WTC11 (cell line): ENCODE measurements at regions not wholly inside any gene's neighbourhood (a gene's known extent, or its start where the extent isn't known, plus 50 kb on each side); places are given as distances from the start of the nearest gene placed in this dataset.

ENCODE experiments used
- ATAC-seq: fragments of 200-7000 bp; cut with Tn5 transposase; 2 replicates; pipeline ENCODE4 v1.10.0; 2021; ENCODE audit warnings: mild to moderate bottlenecking, moderate library complexity
- CTCF ChIA-PET: fragments of 300-600 bp; sonication (Branson Sonifier 250); formaldehyde crosslinking; loops from one replicate; lab custom pipeline; 2021; ENCODE audit warnings: antibody characterized with exemption; lab: Charles Lee
- POLR2A ChIA-PET: fragments of 350-600 bp; sonication (Branson Sonifier 250); formaldehyde crosslinking; loops from one replicate; lab custom pipeline; 2021; ENCODE audit warnings: antibody characterized with exemption; lab: Charles Lee
- DNase-seq: peaks from one replicate; pipeline ENCODE4 v3.0.0; 2021; ENCODE audit warnings: low spot score
- H3K27ac Mint-ChIP-seq: 2 replicates; pipeline ENCODE4 v1.8.0; 2021; ENCODE audit warnings: mixed read lengths
- H3K27me3 Mint-ChIP-seq: 2 replicates; pipeline ENCODE4 v1.8.0; 2021; ENCODE audit warnings: low read depth, mild to moderate bottlenecking, moderate library complexity, mixed read lengths
- H3K36me3 Mint-ChIP-seq: 2 replicates; pipeline ENCODE4 v1.8.0; 2021; ENCODE audit warnings: mixed read lengths
- H3K4me1 Mint-ChIP-seq: 2 replicates; pipeline ENCODE4 v1.8.0; 2022; ENCODE audit warnings: mixed read lengths
- H3K4me3 Mint-ChIP-seq: 2 replicates; pipeline ENCODE4 v1.8.0; 2021; ENCODE audit warnings: mild to moderate bottlenecking, moderate library complexity, mixed read lengths
- H3K9me3 Mint-ChIP-seq: 2 replicates; pipeline ENCODE4 v1.8.0; 2021; ENCODE audit warnings: mixed read lengths
- FOXK1 ChIP-seq: sonication (generic); formaldehyde crosslinking; IDR thresholded peaks from 2 replicates; pipeline ENCODE4 v1.8.0; 2022; ENCODE audit warnings: mild to moderate bottlenecking, moderate library complexity, missing genetic modification reagents
- GTF2I ChIP-seq: fragments of 250-450 bp; sonication (Bioruptor Pico); conservative IDR thresholded peaks from 2 replicates; pipeline ENCODE4 v1.4.0; 2021; ENCODE audit warnings: mild to moderate bottlenecking
- JAZF1 ChIP-seq: fragments of 250-450 bp; sonication (Bioruptor Pico); IDR thresholded peaks from 2 replicates; pipeline ENCODE4 v1.9.0; 2021; ENCODE audit warnings: moderate library complexity, mild to moderate bottlenecking, inconsistent platforms
- MLX ChIP-seq: sonication (generic); formaldehyde crosslinking; IDR thresholded peaks from 2 replicates; pipeline ENCODE4 v1.8.1; 2023; ENCODE audit warnings: mild to moderate bottlenecking, missing genetic modification reagents, moderate library complexity
- MYBL2 ChIP-seq: sonication (generic); formaldehyde crosslinking; IDR thresholded peaks from 2 replicates; pipeline ENCODE4 v1.8.1; 2023; ENCODE audit warnings: mild to moderate bottlenecking, moderate library complexity, missing genetic modification reagents
- NFATC4 ChIP-seq: fragments of 250-450 bp; sonication (Bioruptor Pico); IDR thresholded peaks from 2 replicates; pipeline ENCODE4 v1.9.0; 2021; ENCODE audit warnings: mild to moderate bottlenecking
- NR3C1 ChIP-seq: sonication (generic); formaldehyde crosslinking; conservative IDR thresholded peaks from 2 replicates; pipeline ENCODE4 v1.8.1; 2023; ENCODE audit warnings: low read depth, mild to moderate bottlenecking, missing genetic modification reagents
- SMAD4 ChIP-seq: sonication (generic); formaldehyde crosslinking; IDR thresholded peaks from 2 replicates; pipeline ENCODE4 v1.8.0; 2022; ENCODE audit warnings: mild to moderate bottlenecking, missing genetic modification reagents
- TCF7 ChIP-seq: sonication (generic); formaldehyde crosslinking; IDR thresholded peaks from 2 replicates; pipeline ENCODE4 v1.8.0; 2022; ENCODE audit warnings: mild to moderate bottlenecking, low read depth, missing genetic modification reagents, moderate library complexity
- ZMAT4 ChIP-seq: fragments of 250-450 bp; sonication (Bioruptor Pico); IDR thresholded peaks from 2 replicates; pipeline ENCODE4 v1.9.0; 2021; ENCODE audit warnings: mild to moderate bottlenecking
- ZNF281 ChIP-seq: sonication (generic); formaldehyde crosslinking; IDR thresholded peaks from 2 replicates; pipeline ENCODE4 v1.8.0; 2023; ENCODE audit warnings: mild to moderate bottlenecking, missing genetic modification reagents
- TF ChIP-seq, protein P1 (sequence below): sonication (generic); formaldehyde crosslinking; IDR thresholded peaks from 2 replicates; pipeline ENCODE4 v1.8.0; 2022; ENCODE audit warnings: mild to moderate bottlenecking, missing genetic modification reagents
- TF ChIP-seq, protein P2 (sequence below): fragments of 250-450 bp; sonication (Bioruptor Pico); IDR thresholded peaks from 2 replicates; pipeline ENCODE4 v1.9.0; 2021; ENCODE audit warnings: mild to moderate bottlenecking
- TF ChIP-seq, protein P3 (sequence below): sonication (generic); formaldehyde crosslinking; IDR thresholded peaks from 2 replicates; pipeline ENCODE4 v1.8.1; 2022; ENCODE audit warnings: mild to moderate bottlenecking, moderate library complexity, missing genetic modification reagents
- TF ChIP-seq, protein P4 (sequence below): sonication (generic); formaldehyde crosslinking; IDR thresholded peaks from 2 replicates; pipeline ENCODE4 v1.8.1; 2023; ENCODE audit warnings: mild to moderate bottlenecking, missing genetic modification reagents, borderline replicate concordance

- POLR2A ChIA-PET = no interaction called here
- no peak for ATAC-seq
- peaks cover 59% of the 10 kb centered on the region for H3K9me3 Mint-ChIP-seq
- no peak overlapping the region for H3K4me3 Mint-ChIP-seq
- H3K27ac Mint-ChIP-seq = no peak overlapping the region
- TF ChIP-seq, protein P1, sequence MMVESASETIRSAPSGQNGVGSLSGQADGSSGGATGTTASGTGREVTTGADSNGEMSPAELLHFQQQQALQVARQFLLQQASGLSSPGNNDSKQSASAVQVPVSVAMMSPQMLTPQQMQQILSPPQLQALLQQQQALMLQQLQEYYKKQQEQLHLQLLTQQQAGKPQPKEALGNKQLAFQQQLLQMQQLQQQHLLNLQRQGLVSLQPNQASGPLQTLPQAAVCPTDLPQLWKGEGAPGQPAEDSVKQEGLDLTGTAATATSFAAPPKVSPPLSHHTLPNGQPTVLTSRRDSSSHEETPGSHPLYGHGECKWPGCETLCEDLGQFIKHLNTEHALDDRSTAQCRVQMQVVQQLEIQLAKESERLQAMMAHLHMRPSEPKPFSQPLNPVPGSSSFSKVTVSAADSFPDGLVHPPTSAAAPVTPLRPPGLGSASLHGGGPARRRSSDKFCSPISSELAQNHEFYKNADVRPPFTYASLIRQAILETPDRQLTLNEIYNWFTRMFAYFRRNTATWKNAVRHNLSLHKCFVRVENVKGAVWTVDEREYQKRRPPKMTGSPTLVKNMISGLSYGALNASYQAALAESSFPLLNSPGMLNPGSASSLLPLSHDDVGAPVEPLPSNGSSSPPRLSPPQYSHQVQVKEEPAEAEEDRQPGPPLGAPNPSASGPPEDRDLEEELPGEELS (CRISPR knock-in tag) = no peak
- TF ChIP-seq MYBL2 (CRISPR knock-in tag) (no peak), TCF7 (CRISPR knock-in tag) (no peak), MLX (CRISPR knock-in tag) (no peak), ZNF281 (CRISPR knock-in tag) (no peak), SMAD4 (CRISPR knock-in tag) (no peak), FOXK1 (CRISPR knock-in tag) (no peak), GTF2I (CRISPR knock-in tag) (no peak)
- TF ChIP-seq, protein P2, sequence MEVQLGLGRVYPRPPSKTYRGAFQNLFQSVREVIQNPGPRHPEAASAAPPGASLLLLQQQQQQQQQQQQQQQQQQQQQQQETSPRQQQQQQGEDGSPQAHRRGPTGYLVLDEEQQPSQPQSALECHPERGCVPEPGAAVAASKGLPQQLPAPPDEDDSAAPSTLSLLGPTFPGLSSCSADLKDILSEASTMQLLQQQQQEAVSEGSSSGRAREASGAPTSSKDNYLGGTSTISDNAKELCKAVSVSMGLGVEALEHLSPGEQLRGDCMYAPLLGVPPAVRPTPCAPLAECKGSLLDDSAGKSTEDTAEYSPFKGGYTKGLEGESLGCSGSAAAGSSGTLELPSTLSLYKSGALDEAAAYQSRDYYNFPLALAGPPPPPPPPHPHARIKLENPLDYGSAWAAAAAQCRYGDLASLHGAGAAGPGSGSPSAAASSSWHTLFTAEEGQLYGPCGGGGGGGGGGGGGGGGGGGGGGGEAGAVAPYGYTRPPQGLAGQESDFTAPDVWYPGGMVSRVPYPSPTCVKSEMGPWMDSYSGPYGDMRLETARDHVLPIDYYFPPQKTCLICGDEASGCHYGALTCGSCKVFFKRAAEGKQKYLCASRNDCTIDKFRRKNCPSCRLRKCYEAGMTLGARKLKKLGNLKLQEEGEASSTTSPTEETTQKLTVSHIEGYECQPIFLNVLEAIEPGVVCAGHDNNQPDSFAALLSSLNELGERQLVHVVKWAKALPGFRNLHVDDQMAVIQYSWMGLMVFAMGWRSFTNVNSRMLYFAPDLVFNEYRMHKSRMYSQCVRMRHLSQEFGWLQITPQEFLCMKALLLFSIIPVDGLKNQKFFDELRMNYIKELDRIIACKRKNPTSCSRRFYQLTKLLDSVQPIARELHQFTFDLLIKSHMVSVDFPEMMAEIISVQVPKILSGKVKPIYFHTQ (CRISPR knock-in tag) = no peak
- TF ChIP-seq, protein P3, sequence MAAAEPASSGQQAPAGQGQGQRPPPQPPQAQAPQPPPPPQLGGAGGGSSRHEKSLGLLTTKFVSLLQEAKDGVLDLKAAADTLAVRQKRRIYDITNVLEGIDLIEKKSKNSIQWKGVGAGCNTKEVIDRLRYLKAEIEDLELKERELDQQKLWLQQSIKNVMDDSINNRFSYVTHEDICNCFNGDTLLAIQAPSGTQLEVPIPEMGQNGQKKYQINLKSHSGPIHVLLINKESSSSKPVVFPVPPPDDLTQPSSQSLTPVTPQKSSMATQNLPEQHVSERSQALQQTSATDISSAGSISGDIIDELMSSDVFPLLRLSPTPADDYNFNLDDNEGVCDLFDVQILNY (CRISPR knock-in tag) = no peak
- TF ChIP-seq, all 79 proteins: peak for 0
- Mint-ChIP-seq H3K36me3 (peaks cover 33% of the 10 kb centered on the region), H3K27me3 (peaks cover 7% of the 10 kb centered on the region), H3K4me1 (peaks cover 10% of the 10 kb centered on the region; the same call in 1 of the 2 replicates)
- DNase-seq = no peak
- CTCF ChIA-PET = no interaction called here
Observed at GRCh38 chr10:121148921-121149320, 297.8 kb downstream of the WDR11 start.

DNA sequence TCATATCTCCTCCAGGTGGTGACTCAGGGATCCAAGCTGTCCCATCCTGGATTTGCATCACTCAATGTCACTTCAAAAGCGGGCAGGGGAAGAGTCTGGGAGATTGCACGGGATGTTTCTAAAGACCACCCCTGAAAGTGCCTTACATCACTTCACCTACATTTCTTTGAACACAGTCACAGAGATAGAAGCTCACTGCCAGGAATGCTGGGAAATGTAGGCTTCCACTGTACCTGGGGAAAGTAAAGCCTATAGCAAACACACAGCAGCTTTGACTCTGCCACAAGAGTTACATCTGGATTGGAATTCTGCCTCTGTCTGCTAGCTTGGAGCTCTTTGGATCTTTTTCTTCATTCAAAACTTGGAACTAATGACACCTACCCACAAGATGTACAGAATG is 300.9 kb downstream of the WDR11 start:
- H3K4me1 Mint-ChIP-seq = peaks cover 10% of the 10 kb centered on the region; the same call in 1 of the 2 replicates
- no peak overlapping the region for H3K27ac Mint-ChIP-seq
- ATAC-seq = peak; percentile 90
- POLR2A ChIA-PET = interaction anchor here (0.6 kb wide), 1 partner anchor 115 kb away, joined by 3 read pairs; no protein-coding TSS in a partner anchor
- DNase-seq = no peak
- H3K36me3 Mint-ChIP-seq = peaks cover 6% of the 10 kb centered on the region; the same call in 1 of the 2 replicates
- no peaks in the 10 kb centered on the region; the same call in 1 of the 2 replicates for H3K27me3 Mint-ChIP-seq
- H3K9me3 Mint-ChIP-seq = peaks cover 30% of the 10 kb centered on the region
- H3K4me3 Mint-ChIP-seq = no peak overlapping the region
- CTCF ChIA-PET = interaction anchor here (1.2 to 1.9 kb wide), 2 partner anchors 203 to 209 kb away, joined by 3 to 6 read pairs; no protein-coding TSS in a partner anchor
- TF ChIP-seq JAZF1 (CRISPR knock-in tag) (no peak), TCF7 (CRISPR knock-in tag) (no peak), FOXK1 (CRISPR knock-in tag) (no peak), NR3C1 (no peak), NFATC4 (CRISPR knock-in tag) (no peak), ZMAT4 (CRISPR knock-in tag) (no peak), ZNF281 (CRISPR knock-in tag) (no peak), SMAD4 (CRISPR knock-in tag) (no peak)
- TF ChIP-seq, protein P4, sequence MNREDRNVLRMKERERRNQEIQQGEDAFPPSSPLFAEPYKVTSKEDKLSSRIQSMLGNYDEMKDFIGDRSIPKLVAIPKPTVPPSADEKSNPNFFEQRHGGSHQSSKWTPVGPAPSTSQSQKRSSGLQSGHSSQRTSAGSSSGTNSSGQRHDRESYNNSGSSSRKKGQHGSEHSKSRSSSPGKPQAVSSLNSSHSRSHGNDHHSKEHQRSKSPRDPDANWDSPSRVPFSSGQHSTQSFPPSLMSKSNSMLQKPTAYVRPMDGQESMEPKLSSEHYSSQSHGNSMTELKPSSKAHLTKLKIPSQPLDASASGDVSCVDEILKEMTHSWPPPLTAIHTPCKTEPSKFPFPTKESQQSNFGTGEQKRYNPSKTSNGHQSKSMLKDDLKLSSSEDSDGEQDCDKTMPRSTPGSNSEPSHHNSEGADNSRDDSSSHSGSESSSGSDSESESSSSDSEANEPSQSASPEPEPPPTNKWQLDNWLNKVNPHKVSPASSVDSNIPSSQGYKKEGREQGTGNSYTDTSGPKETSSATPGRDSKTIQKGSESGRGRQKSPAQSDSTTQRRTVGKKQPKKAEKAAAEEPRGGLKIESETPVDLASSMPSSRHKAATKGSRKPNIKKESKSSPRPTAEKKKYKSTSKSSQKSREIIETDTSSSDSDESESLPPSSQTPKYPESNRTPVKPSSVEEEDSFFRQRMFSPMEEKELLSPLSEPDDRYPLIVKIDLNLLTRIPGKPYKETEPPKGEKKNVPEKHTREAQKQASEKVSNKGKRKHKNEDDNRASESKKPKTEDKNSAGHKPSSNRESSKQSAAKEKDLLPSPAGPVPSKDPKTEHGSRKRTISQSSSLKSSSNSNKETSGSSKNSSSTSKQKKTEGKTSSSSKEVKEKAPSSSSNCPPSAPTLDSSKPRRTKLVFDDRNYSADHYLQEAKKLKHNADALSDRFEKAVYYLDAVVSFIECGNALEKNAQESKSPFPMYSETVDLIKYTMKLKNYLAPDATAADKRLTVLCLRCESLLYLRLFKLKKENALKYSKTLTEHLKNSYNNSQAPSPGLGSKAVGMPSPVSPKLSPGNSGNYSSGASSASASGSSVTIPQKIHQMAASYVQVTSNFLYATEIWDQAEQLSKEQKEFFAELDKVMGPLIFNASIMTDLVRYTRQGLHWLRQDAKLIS (CRISPR knock-in tag) = no peak
- TF ChIP-seq, protein P3 (CRISPR knock-in tag) = no peak
